HG03442 (cell line): ENCODE measurements at regions not wholly inside any gene's neighbourhood (a gene's known extent, or its start where the extent isn't known, plus 50 kb on each side); places are given as distances from the start of the nearest gene placed in this dataset.
A peak's percentile ranks its signal among the peaks of the same experiment; 100 is the strongest.
"Not testable (repeated sequence)": the region's sequence is repeated elsewhere in the genome, so short reads cannot be mapped to it uniquely, and the experiment has no call there.

Experiments
- ATAC-seq: cut with Tn5 transposase; IDR thresholded peaks from one replicate; pipeline ENCODE4 v1.9.1; 2021; ENCODE audit warnings: mild to moderate bottlenecking, moderate library complexity; ENCODE audit not compliant: unreplicated experiment

- ATAC-seq = not testable (repeated sequence)
These were observed 64.8 kb downstream of the B4GALT7 start for GRCh38 chr5:177664737-177665136.

- ATAC-seq = not testable (repeated sequence)
These were observed 65.2 kb downstream of the B4GALT7 start for GRCh38 chr5:177665172-177665571.

GRCh38 chr5:177665960-177666359, 66.0 kb downstream of the B4GALT7 start:
- ATAC-seq = not testable (repeated sequence)

DNA sequence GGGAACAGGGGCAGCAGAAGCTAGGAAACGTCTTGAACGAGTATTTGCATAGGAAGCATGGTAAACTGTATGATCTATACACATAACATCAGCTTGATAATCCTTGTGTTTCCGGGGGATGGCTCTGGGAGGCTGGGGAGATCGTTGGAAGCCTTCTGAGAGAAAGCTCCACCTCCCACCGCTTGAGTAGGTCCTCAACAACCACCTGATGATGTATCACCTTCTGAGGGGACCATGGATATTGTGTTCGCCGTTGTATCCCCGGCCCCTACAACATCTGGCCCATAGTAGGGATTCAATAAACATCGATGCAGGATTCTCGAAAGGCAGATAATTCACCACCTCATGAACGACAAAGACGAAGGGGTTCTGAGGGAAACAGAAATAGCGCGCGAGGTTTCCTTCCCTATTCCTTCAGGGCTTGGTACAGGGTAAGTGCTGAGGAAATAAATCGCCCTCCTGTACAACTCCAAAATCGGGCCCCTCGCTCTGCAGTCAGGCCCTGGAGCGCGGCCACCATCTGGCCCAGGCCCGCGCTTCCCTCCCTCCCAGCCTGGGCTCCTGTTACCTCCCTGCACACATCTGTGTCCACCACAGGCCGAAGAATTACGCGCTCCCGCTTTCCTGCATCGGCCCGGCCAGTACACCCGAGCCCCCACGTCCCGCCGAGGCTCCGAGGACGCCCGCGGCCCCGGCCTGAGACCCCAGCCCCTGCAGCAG, 71.3 kb downstream of the B4GALT7 start:
- ATAC-seq = peak; percentile 24

GRCh38 chr5:177671755-177672690, 72.1 kb downstream of the B4GALT7 start:
- peak; percentile 65 for ATAC-seq
